Bone marrow (tissue), 2 donors: ENCODE measurements at regions not wholly inside any gene's neighbourhood (a gene's known extent, or its start where the extent isn't known, plus 50 kb on each side); places are given as distances from the start of the nearest gene placed in this dataset.
"Not testable (repeated sequence)": the region's sequence is repeated elsewhere in the genome, so short reads cannot be mapped to it uniquely, and the experiment has no call there.

Source experiments
- DNase-seq, 2 donors: peaks; one replicate each; lab custom pipeline; 2025; lab: John Stamatoyannopoulos, UW

- no peak for DNase-seq
Measured at GRCh38 chr5:125837866-125838265, 585.3 kb upstream of the GRAMD2B start.

- DNase-seq: no peak
Measured at GRCh38 chr5:125847561-125847960, 575.6 kb upstream of the GRAMD2B start.

GRCh38 chr5:125848751-125849150, 574.5 kb upstream of the GRAMD2B start:
- no peak for DNase-seq

- no peak for DNase-seq
Measured at GRCh38 chr5:125856949-125857348, 566.3 kb upstream of the GRAMD2B start.

- DNase-seq: no peak
Measured at GRCh38 chr5:125863579-125863978, 559.6 kb upstream of the GRAMD2B start.

- DNase-seq: no peak
Measured at GRCh38 chr5:125865166-125865815, 557.9 kb upstream of the GRAMD2B start.

- DNase-seq: no peak
Measured at GRCh38 chr5:125868036-125868435, 555.2 kb upstream of the GRAMD2B start.

GRCh38 chr5:125870256-125870655, 553.0 kb upstream of the GRAMD2B start:
- DNase-seq: no peak

- DNase-seq: no peak
Measured at GRCh38 chr5:125874057-125874456, 549.2 kb upstream of the GRAMD2B start.

GRCh38 chr5:125874717-125875116, 548.5 kb upstream of the GRAMD2B start:
- DNase-seq: no peak

GRCh38 chr5:125877248-125877647, 546.0 kb upstream of the GRAMD2B start:
- DNase-seq: no peak

GRCh38 chr5:125882061-125882460, 541.1 kb upstream of the GRAMD2B start:
- no peak for DNase-seq

GRCh38 chr5:125883223-125883622, 540.0 kb upstream of the GRAMD2B start:
- DNase-seq: no peak

GRCh38 chr5:125888358-125888757, 534.9 kb upstream of the GRAMD2B start:
- no peak for DNase-seq

- no peak for DNase-seq
Measured at GRCh38 chr5:125890511-125890931, 532.7 kb upstream of the GRAMD2B start.

GRCh38 chr5:125891061-125891725, 532.0 kb upstream of the GRAMD2B start:
- DNase-seq: no peak

GRCh38 chr5:125894383-125894782, 528.8 kb upstream of the GRAMD2B start:
- no peak for DNase-seq

- DNase-seq: no peak
Measured at GRCh38 chr5:125896368-125896767, 526.8 kb upstream of the GRAMD2B start.

GRCh38 chr5:125897089-125897488, 526.1 kb upstream of the GRAMD2B start:
- DNase-seq: no peak

GRCh38 chr5:125898851-125899405, 524.3 kb upstream of the GRAMD2B start:
- no peak for DNase-seq

GRCh38 chr5:125912028-125912427, 511.2 kb upstream of the GRAMD2B start:
- no peak for DNase-seq

GRCh38 chr5:125913200-125913599, 510.0 kb upstream of the GRAMD2B start:
- no peak for DNase-seq

GRCh38 chr5:125914471-125914870, 508.7 kb upstream of the GRAMD2B start:
- no peak for DNase-seq

GRCh38 chr5:125923958-125924357, 499.3 kb upstream of the GRAMD2B start:
- DNase-seq: not testable (repeated sequence)
